ENCODE measurements at regions not wholly inside any gene's neighbourhood (a gene's known extent, or its start where the extent isn't known, plus 50 kb on each side); places are given as distances from the start of the nearest gene placed in this dataset.

GRCh38 chr3:30546934-30547333 lies 59.5 kb upstream of the TGFBR2 start:
- WGBS, 2 experiments (ENCODE audit: extremely low coverage in 1 of 2, insufficient coverage in 1 of 2, insufficient read length in 1 of 2, insufficient replicate concordance in 2 of 2, low coverage in 1 of 2, low lambda C conversion rate in 2 of 2, missing lambda C conversion rate in 1 of 2) = 96% methylated on average over 1 of the region's 1 CpG; no CpG with 5 or more reads in 1 of the 2 experiments
- TF ChIP-seq FOSL1 (IDR thresholded peaks at IDR 0.05; ENCODE audit: insufficient read depth, low read depth, low read length) (no peak), TAF7 (optimal IDR thresholded peaks at IDR 0.05; ENCODE audit: borderline replicate concordance, low read depth, low read length) (no peak), HDAC6 (IDR thresholded peaks at IDR 0.05; ENCODE audit: low read depth, low read length) (no peak), HDAC2 (IDR thresholded peaks at IDR 0.05; ENCODE audit: borderline replicate concordance in 1 of 2, low read depth in 2 of 2, low read length in 2 of 2) (no peak), CHD2 (IDR thresholded peaks at IDR 0.05; ENCODE audit: low read length) (no peak), SRF (IDR thresholded peaks at IDR 0.05; ENCODE audit: low read depth, low read length) (no peak), RNF2 (IDR thresholded peaks at IDR 0.05; ENCODE audit: borderline replicate concordance, low read depth, low read length, missing control alignments, poor library complexity, severe bottlenecking) (no peak), ZNF274 (IDR thresholded peaks at IDR 0.05; ENCODE audit: borderline replicate concordance, extremely low read depth, low read length) (no peak), SAP30 (IDR thresholded peaks at IDR 0.05; ENCODE audit: insufficient read depth, insufficient replicate concordance, low read length) (no peak), MAFK (IDR thresholded peaks at IDR 0.05; ENCODE audit: low read depth, low read length) (no peak), KDM5A (IDR thresholded peaks at IDR 0.05; ENCODE audit: low read length) (no peak), TBP (IDR thresholded peaks at IDR 0.05; ENCODE audit: low read depth, low read length) (no peak), RBBP5 (IDR thresholded peaks at IDR 0.05; ENCODE audit: borderline replicate concordance, low read depth, low read length) (no peak), NANOG (IDR thresholded peaks at IDR 0.05; ENCODE audit: insufficient read depth, low read depth, low read length, poor library complexity, severe bottlenecking) (no peak)

More at GRCh38 chr3:30546934-30547333, 59.5 kb upstream of the TGFBR2 start:
- Histone ChIP-seq H3K27me3 (replicated peaks in 1 of 4; ENCODE audit: control insufficient read depth in 3 of 4, extremely low read depth in 1 of 4, insufficient read depth in 3 of 4, low read length in 3 of 4) (0 out of 7 replicates have a peak, but pooled peaks cover 0 to 3% (median 0%) of the 10 kb centered on the region in 4 experiments), H3K23me2 (ENCODE audit: low read depth, low read length) (no peaks in the 10 kb centered on the region), H2AFZ (ENCODE audit: low read length) (no peak overlapping the region), H3K36me3 (ENCODE audit: control insufficient read depth in 2 of 4, insufficient read depth in 4 of 4, low read length in 3 of 4) (peaks cover 0 to 3% (median 0%) of the 10 kb centered on the region in 4 experiments; a peak in 2 of 8 replicates), H3K9ac (replicated peaks in 1 of 4; ENCODE audit: extremely low read depth in 1 of 4, low read depth in 3 of 4, low read length in 3 of 4) (no peak overlapping the region), H3K27ac (ENCODE audit: low read depth, low read length) (no peak overlapping the region), H4K8ac (ENCODE audit: extremely low read depth, insufficient read depth, low read length) (no peak overlapping the region), H4K20me1 (replicated peaks in 1 of 2; ENCODE audit: control insufficient read depth in 1 of 2, insufficient read depth in 2 of 2, low read length in 2 of 2) (no peaks in the 10 kb centered on the region), H3K56ac (replicated peaks; ENCODE audit: insufficient read length, low read depth, low read length) (no peak overlapping the region), H2BK120ac (replicated peaks; ENCODE audit: low read depth, low read length) (no peak overlapping the region), H3K18ac (ENCODE audit: extremely low read depth, low read length) (no peak overlapping the region), H2AK5ac (ENCODE audit: low read depth, low read length) (no peak overlapping the region), H3K4me2 (ENCODE audit: insufficient read depth in 1 of 2, low read depth in 2 of 2, low read length in 2 of 2) (no peak overlapping the region), H2BK5ac (ENCODE audit: low read depth, low read length) (no peak overlapping the region), H3K23ac (ENCODE audit: insufficient read length) (no peak overlapping the region), H2BK12ac (ENCODE audit: low read depth, low read length) (no peak overlapping the region), H2BK15ac (ENCODE audit: low read length) (no peak overlapping the region), H3K4ac (replicated peaks; ENCODE audit: insufficient read length, low read depth, low read length) (no peak overlapping the region), H3K79me2 (ENCODE audit: control insufficient read depth in 1 of 2, insufficient read depth in 2 of 2, low read length in 2 of 2) (no peaks in the 10 kb centered on the region), H4K5ac (ENCODE audit: insufficient read length, low read depth, low read length) (no peak overlapping the region), H3K9me3 (ENCODE audit: insufficient read depth in 2 of 2, low read depth in 1 of 2, low read length in 1 of 2) (peaks cover 0 to 2% of the 10 kb centered on the region in 2 experiments; a peak in 1 of 4 replicates), H2BK20ac (ENCODE audit: low read length) (no peak overlapping the region), H3K4me3 (ENCODE audit: extremely low read depth in 1 of 4, insufficient read depth in 2 of 4, low read depth in 3 of 4, low read length in 4 of 4) (no peak overlapping the region), H3K14ac (ENCODE audit: insufficient read length) (no peak overlapping the region), H3K79me1 (ENCODE audit: low read depth, low read length) (no peaks in the 10 kb centered on the region), H3K4me1 (replicated peaks in 1 of 4; ENCODE audit: control insufficient read depth in 3 of 4, insufficient read depth in 4 of 4, low read length in 3 of 4) (peaks cover 0 to 15% (median 9%) of the 10 kb centered on the region in 4 experiments; a peak in 6 of 7 replicates), H4K91ac (replicated peaks; ENCODE audit: insufficient read length, low read length) (no peak overlapping the region)
- POLR2A ChIA-PET (ENCODE audit: partially characterized antibody) = no interaction called here
- FAIRE-seq (no peak), DNase-seq (ENCODE audit: low read depth in 1 of 2, low spot score in 2 of 2) (no peak)
- CTCF ChIA-PET (ENCODE audit: partially characterized antibody) = interaction anchor here (1.0 kb wide), 1 partner anchor 26 kb away, joined by 3 read pairs; no protein-coding TSS in a partner anchor
